B cell (primary cell): ENCODE measurements at regions not wholly inside any gene's neighbourhood (a gene's known extent, or its start where the extent isn't known, plus 50 kb on each side); places are given as distances from the start of the nearest gene placed in this dataset.

ENCODE experiments used
- ATAC-seq: fragments of 200-7000 bp; cut with Tn5 transposase; one replicate; pipeline ENCODE4 v1.10.0; 2021; ENCODE audit warnings: low read depth, mild to moderate bottlenecking, moderate number of reproducible peaks, moderate library complexity
- CTCF ChIA-PET: fragments of 350-600 bp; sonication (Branson Sonifier 250); formaldehyde crosslinking; loops from one replicate; lab custom pipeline; 2021; ENCODE audit warnings: antibody characterized with exemption, inconsistent platforms; lab: Charles Lee
- POLR2A ChIA-PET: fragments of 350-600 bp; sonication (Branson Sonifier 250); formaldehyde crosslinking; loops from one replicate; lab custom pipeline; 2021; ENCODE audit warnings: antibody characterized with exemption; lab: Charles Lee
- DNase-seq: peaks from one replicate; pipeline ENCODE4 v3.0.0; 2013
- H2AFZ ChIP-seq: 2 replicates; pipeline ENCODE4 v1.6.1; 2012; ENCODE audit warnings: mild to moderate bottlenecking, low read depth, low read length; ENCODE audit not compliant: insufficient read depth, poor library complexity, severe bottlenecking
- H3K27ac ChIP-seq, 2 donors: 1 replicate in 1 of 2; 2 replicates in 1 of 2; pipeline ENCODE4 v1.5.1; 2012 to 2013; ENCODE audit warnings: low read length in 2 of 2, mild to moderate bottlenecking in 2 of 2, moderate library complexity in 1 of 2
- H3K27me3 ChIP-seq, 4 experiments: fragments of 200-600 bp in 1 of 4; sonication (generic) in 1 of 4; replicated peaks in 1 of 4; 1 replicate in 2 of 4; 2 replicates in 2 of 4; pipeline versions ENCODE4 v1.6.1 to v1.7.0; 2013 to 2016; ENCODE audit warnings: low read length in 3 of 4, mild to moderate bottlenecking in 2 of 4, mixed read lengths in 1 of 4, moderate library complexity in 1 of 4; ENCODE audit not compliant: insufficient read depth in 4 of 4, control insufficient read depth in 3 of 4; ENCODE audit errors: control extremely low read depth in 1 of 4
- H3K36me3 ChIP-seq, 2 experiments: replicated peaks in 1 of 2; 1 replicate in 1 of 2; 2 replicates in 1 of 2; pipeline versions ENCODE4 v1.6.1 to v1.7.1; 2013; ENCODE audit warnings: low read length in 1 of 2; ENCODE audit not compliant: insufficient read depth in 2 of 2, control insufficient read depth in 1 of 2; ENCODE audit errors: control extremely low read depth in 1 of 2, extremely low read depth in 1 of 2
- H3K4me1 ChIP-seq, 2 donors: fragments of 200-600 bp in 1 of 2; sonication (generic) in 1 of 2; 1 replicate in 1 of 2; 2 replicates in 1 of 2; pipeline versions ENCODE4 v1.5.1 to v1.6.1; 2013 to 2017; ENCODE audit warnings: low read length in 2 of 2; ENCODE audit not compliant: control insufficient read depth in 2 of 2, insufficient read depth in 2 of 2
- H3K4me2 ChIP-seq: replicated peaks from 2 replicates; pipeline ENCODE3; 2012; ENCODE audit warnings: mild to moderate bottlenecking, low read depth, low read length; ENCODE audit not compliant: poor library complexity, severe bottlenecking
- H3K4me3 ChIP-seq, 5 experiments: fragments of 200-600 bp in 1 of 5; sonication (generic) in 1 of 5; 1 replicate in 3 of 5; 2 replicates in 2 of 5; pipeline versions ENCODE4 v1.5.1 to v1.7.0; 2011 to 2016; ENCODE audit warnings: low read length in 4 of 5, mild to moderate bottlenecking in 4 of 5, low read depth in 2 of 5, control low read depth in 1 of 5, moderate library complexity in 1 of 5; ENCODE audit not compliant: insufficient read depth in 1 of 5; ENCODE audit errors: control extremely low read depth in 1 of 5, extremely low read depth in 1 of 5
- H3K79me2 ChIP-seq: fragments of 200-600 bp; sonication (generic); one replicate; pipeline ENCODE4 v1.6.0; 2016; ENCODE audit warnings: low read length; ENCODE audit not compliant: control insufficient read depth, insufficient read depth
- H3K9ac ChIP-seq: fragments of 200-600 bp; sonication (generic); 2 replicates; pipeline ENCODE4 v1.6.1; 2017; ENCODE audit warnings: mild to moderate bottlenecking, low read length, moderate library complexity
- H3K9me3 ChIP-seq, 3 donors: one replicate each; pipeline versions ENCODE4 v1.6.1 to v1.7.1; 2013; ENCODE audit warnings: low read length in 2 of 3; ENCODE audit not compliant: control insufficient read depth in 2 of 3, insufficient read depth in 1 of 3; ENCODE audit errors: control extremely low read depth in 1 of 3
- H4K20me1 ChIP-seq: 2 replicates; pipeline ENCODE4 v1.6.0; 2012; ENCODE audit warnings: mild to moderate bottlenecking, low read length; ENCODE audit not compliant: insufficient read depth, control insufficient read depth, poor library complexity, severe bottlenecking
- H3K27ac Mint-ChIP-seq: one replicate; pipeline ENCODE4 v1.8.0; 2021; ENCODE audit warnings: mixed read lengths
- H3K27me3 Mint-ChIP-seq: one replicate; pipeline ENCODE4 v1.8.0; 2021; ENCODE audit warnings: mixed read lengths
- H3K4me1 Mint-ChIP-seq: one replicate; pipeline ENCODE4 v1.8.0; 2021; ENCODE audit warnings: mixed read lengths
- H3K4me3 Mint-ChIP-seq: one replicate; pipeline ENCODE4 v1.8.0; 2021; ENCODE audit warnings: mixed read lengths
- H3K9me3 Mint-ChIP-seq: one replicate; pipeline ENCODE4 v1.8.0; 2022; ENCODE audit warnings: mixed read lengths; ENCODE audit not compliant: insufficient read depth
- EZH2 ChIP-seq: IDR thresholded peaks from 2 replicates; pipeline ENCODE4 v1.6.1; 2012; ENCODE audit warnings: borderline replicate concordance, low read depth, mild to moderate bottlenecking, moderate library complexity, low read length; ENCODE audit not compliant: insufficient read depth, poor library complexity, severe bottlenecking
- WGBS: methylation state at CpG from one replicate; pipeline ENCODE4 v1.1.5; 2013; ENCODE audit warnings: missing lambda C conversion rate; ENCODE audit not compliant: insufficient coverage; 5-methylcytosine and 5-hydroxymethylcytosine counted together
- intact Hi-C: fragments of 100-400 bp; cut with micrococcal nuclease; formaldehyde crosslinking; loops from one replicate; pipeline ENCODE4 v1.10.0; 2022
- TF ChIP-seq, protein P1 (sequence below): fragments of 200-600 bp; IDR thresholded peaks from one replicate; pipeline ENCODE4 v1.8.0; 2022; ENCODE audit warnings: antibody characterized with exemption, mild to moderate bottlenecking

DNA sequence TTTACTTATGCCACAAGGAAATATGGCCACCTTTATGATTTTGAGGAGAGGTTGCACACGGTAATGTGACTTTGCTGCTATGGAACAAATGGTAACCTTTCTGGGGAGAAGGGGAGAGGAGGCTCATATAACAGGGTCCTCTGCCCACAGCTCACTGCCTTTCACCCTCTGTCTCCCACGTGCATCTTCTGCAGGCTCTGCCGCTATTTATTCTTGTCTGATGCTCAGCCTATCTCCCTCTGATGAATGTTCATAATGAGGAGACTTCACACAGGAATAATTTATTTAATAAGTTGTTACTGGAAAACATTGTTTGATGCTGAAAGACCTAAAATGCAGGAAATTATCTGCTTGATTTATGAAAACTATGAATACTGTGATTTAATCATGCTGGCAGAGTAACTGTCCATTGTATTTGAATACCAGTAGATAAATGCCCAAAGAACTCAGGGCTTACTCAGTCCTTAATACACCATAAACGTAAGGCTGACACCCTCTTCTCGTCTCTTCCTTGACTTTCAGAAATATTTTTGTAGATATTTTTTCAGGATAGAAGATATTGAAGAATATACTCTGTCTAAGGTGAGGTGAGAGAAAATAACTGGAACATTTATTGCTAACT, 721.1 kb downstream of the QKI start:
- Mint-ChIP-seq H3K27ac (no peak overlapping the region), H3K4me3 (no peak overlapping the region), H3K9me3 (no peaks in the 10 kb centered on the region), H3K4me1 (no peaks in the 10 kb centered on the region), H3K27me3 (no peaks in the 10 kb centered on the region)
- TF ChIP-seq, protein P1, sequence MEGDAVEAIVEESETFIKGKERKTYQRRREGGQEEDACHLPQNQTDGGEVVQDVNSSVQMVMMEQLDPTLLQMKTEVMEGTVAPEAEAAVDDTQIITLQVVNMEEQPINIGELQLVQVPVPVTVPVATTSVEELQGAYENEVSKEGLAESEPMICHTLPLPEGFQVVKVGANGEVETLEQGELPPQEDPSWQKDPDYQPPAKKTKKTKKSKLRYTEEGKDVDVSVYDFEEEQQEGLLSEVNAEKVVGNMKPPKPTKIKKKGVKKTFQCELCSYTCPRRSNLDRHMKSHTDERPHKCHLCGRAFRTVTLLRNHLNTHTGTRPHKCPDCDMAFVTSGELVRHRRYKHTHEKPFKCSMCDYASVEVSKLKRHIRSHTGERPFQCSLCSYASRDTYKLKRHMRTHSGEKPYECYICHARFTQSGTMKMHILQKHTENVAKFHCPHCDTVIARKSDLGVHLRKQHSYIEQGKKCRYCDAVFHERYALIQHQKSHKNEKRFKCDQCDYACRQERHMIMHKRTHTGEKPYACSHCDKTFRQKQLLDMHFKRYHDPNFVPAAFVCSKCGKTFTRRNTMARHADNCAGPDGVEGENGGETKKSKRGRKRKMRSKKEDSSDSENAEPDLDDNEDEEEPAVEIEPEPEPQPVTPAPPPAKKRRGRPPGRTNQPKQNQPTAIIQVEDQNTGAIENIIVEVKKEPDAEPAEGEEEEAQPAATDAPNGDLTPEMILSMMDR = no peak
- TF ChIP-seq EZH2 = no peak
- Histone ChIP-seq H3K79me2 (no peaks in the 10 kb centered on the region), H3K4me3 (no peak overlapping the region), H3K27ac (no peak overlapping the region), H3K36me3 (no peaks in the 10 kb centered on the region), H4K20me1 (no peaks in the 10 kb centered on the region), H3K4me1 (no peaks in the 10 kb centered on the region), H3K4me2 (no peak overlapping the region), H3K9me3 (peaks cover 0 to 8% (median 0%) of the 10 kb centered on the region in 3 donors), H2AFZ (no peak overlapping the region), H3K9ac (no peak overlapping the region), H3K27me3 (no peaks in the 10 kb centered on the region)
- WGBS = 100% methylated on average over 1 of the region's 5 CpGs
- DNase-seq (no peak), ATAC-seq (no peak)
- ChIA-PET CTCF (no interaction called here), POLR2A (no interaction called here)
- intact Hi-C loops = no loop called here

DNA sequence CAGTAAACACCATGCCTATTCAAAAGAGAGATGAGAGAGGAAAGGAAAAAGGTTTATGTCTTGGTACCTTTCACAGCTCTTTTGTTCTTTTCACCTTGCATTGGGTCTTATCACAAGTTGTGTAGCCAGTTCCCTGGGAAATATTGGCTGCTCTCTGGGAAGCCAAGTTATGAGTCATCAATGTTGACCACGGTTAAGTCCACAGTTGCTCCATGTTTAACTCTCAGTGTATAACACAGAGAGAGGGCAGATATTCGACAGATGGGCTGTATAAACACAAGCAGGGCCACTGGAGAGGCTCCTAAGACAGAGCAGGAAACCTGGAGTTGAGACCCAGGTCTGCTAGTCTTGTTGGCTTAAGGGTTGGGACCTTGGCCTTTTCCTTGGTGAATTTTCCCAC, 718.6 kb downstream of the QKI start:
- Histone ChIP-seq H3K9ac (no peak overlapping the region), H3K36me3 (no peaks in the 10 kb centered on the region), H3K79me2 (no peaks in the 10 kb centered on the region), H4K20me1 (no peaks in the 10 kb centered on the region), H2AFZ (no peak overlapping the region), H3K9me3 (peaks cover 0 to 8% (median 0%) of the 10 kb centered on the region in 3 donors), H3K4me3 (no peak overlapping the region), H3K27ac (no peak overlapping the region), H3K27me3 (no peaks in the 10 kb centered on the region), H3K4me1 (no peaks in the 10 kb centered on the region), H3K4me2 (no peak overlapping the region)
- no peak overlapping the region for H3K27ac Mint-ChIP-seq
- ATAC-seq (no peak), DNase-seq (no peak)
- no peak overlapping the region for H3K4me3 Mint-ChIP-seq
- ChIA-PET POLR2A (no interaction called here), CTCF (no interaction called here)
- H3K9me3 Mint-ChIP-seq = no peaks in the 10 kb centered on the region
- WGBS = 75% methylated on average over 1 of the region's 2 CpGs
- intact Hi-C loops = no loop called here
- no peaks in the 10 kb centered on the region for H3K27me3 Mint-ChIP-seq
- no peaks in the 10 kb centered on the region for H3K4me1 Mint-ChIP-seq
- TF ChIP-seq, protein P1 = no peak
- TF ChIP-seq EZH2 = no peak
